ENCODE measurements at regions not wholly inside any gene's neighbourhood (a gene's known extent, or its start where the extent isn't known, plus 50 kb on each side); places are given as distances from the start of the nearest gene placed in this dataset.

GRCh38 chr21:20522611-20523010, 475.6 kb upstream of the NCAM2 start:
- POLR2A ChIA-PET, result no interaction called here
- ATAC-seq, result no peak
- no peaks in the 10 kb centered on the region for H3K9me2 ChIP-seq (ENCODE audit: insufficient read depth)
- H3K4me1 ChIP-seq (ENCODE audit: control insufficient read depth in 1 of 2, insufficient read depth in 2 of 2, low read length in 2 of 2), result no peaks in the 10 kb centered on the region
- RAD21 ChIA-PET (ENCODE audit: low non-redundant PET in 1 of 2, low total read pairs in 2 of 2, uncharacterized antibody in 2 of 2, unreplicated experiment in 2 of 2), result no interaction called here
- no peak overlapping the region for H3K27ac ChIP-seq (ENCODE audit: low read depth, low read length)
- no peak overlapping the region for H2AFZ ChIP-seq (ENCODE audit: low read depth, low read length, poor library complexity, severe bottlenecking)
- no peaks in the 10 kb centered on the region for H3K27me3 ChIP-seq (ENCODE audit: insufficient read depth, low read length)
- H3K9ac ChIP-seq (ENCODE audit: low read length), result no peak overlapping the region
- no peaks in the 10 kb centered on the region for H3K79me2 ChIP-seq (ENCODE audit: insufficient read depth, low read length)
- TF ChIP-seq SRF (IDR thresholded peaks at IDR 0.05; ENCODE audit: low read depth), result no peak
- no peak for TF ChIP-seq SP1 (IDR thresholded peaks at IDR 0.05; ENCODE audit: low read depth)
- no peak for TF ChIP-seq ZNF274 (IDR thresholded peaks at IDR 0.05; ENCODE audit: low read depth, low read length)
- TF ChIP-seq SIN3A (IDR thresholded peaks at IDR 0.05; ENCODE audit: low read depth), result no peak
- TF ChIP-seq CTCF (IDR thresholded peaks at IDR 0.05 in 2 of 3, conservative IDR thresholded peaks at IDR 0.05 in 1 of 3; ENCODE audit: borderline replicate concordance in 1 of 3, insufficient read depth in 1 of 3, low read depth in 2 of 3, low read length in 2 of 3), result no peak
- TF ChIP-seq REST (IDR thresholded peaks at IDR 0.05; ENCODE audit: low read depth), result no peak
- no peak for TF ChIP-seq TCF7L2 (IDR thresholded peaks at IDR 0.05; ENCODE audit: borderline replicate concordance, extremely low read depth, insufficient read depth, insufficient read length)
- TF ChIP-seq EZH2phosphoT487 (IDR thresholded peaks at IDR 0.05; ENCODE audit: borderline replicate concordance), result no peak
- no peaks in the 10 kb centered on the region; the same call in 1 of the 2 replicates for H4K20me1 ChIP-seq (ENCODE audit: insufficient read depth)
- no peaks in the 10 kb centered on the region for H3K36me3 ChIP-seq (ENCODE audit: control insufficient read depth in 1 of 2, insufficient read depth in 2 of 2, low read length in 2 of 2)
- intact Hi-C loops (cut with micrococcal nuclease), result no loop called here
- H3K4me2 ChIP-seq (ENCODE audit: low read length), result no peak overlapping the region
- no peak for DNase-seq (ENCODE audit: low read depth, low spot score)
- no peak overlapping the region for H3K4me3 ChIP-seq (replicated peaks in 1 of 2; ENCODE audit: low read depth in 1 of 2, low read length in 2 of 2)
- BruUV-seq (replicated peaks), result no TSS peak
- CTCF ChIA-PET, result no interaction called here
- peaks cover 22 to 24% of the 10 kb centered on the region in 2 experiments; a peak in 2 of 4 replicates for H3K9me3 ChIP-seq (ENCODE audit: control insufficient read depth in 1 of 2, insufficient read depth in 1 of 2, low read depth in 1 of 2, low read length in 2 of 2)

All from HCT116 (cell line).